ENCODE measurements at regions not wholly inside any gene's neighbourhood (a gene's known extent, or its start where the extent isn't known, plus 50 kb on each side); places are given as distances from the start of the nearest gene placed in this dataset.

GRCh38 chr13:59584761-59585670 is 578.7 kb downstream of the DIAPH3 start:
- CTCF ChIA-PET = interaction anchor here (1.6 kb wide), 1 partner anchor 11 kb away, joined by 4 read pairs; no protein-coding TSS in a partner anchor
- DNase-seq (no peak), ATAC-seq (ENCODE audit: poor library complexity) (no peak)
- Histone ChIP-seq H3K9me3 (ENCODE audit: control insufficient read depth in 1 of 2, insufficient read depth in 1 of 2, low read length in 2 of 2) (no peaks in the 10 kb centered on the region), H3K4me3 (ENCODE audit: low read length) (no peak overlapping the region), H3K36me3 (ENCODE audit: insufficient read depth, low read length) (no peaks in the 10 kb centered on the region), H3K27me3 (ENCODE audit: control insufficient read depth in 1 of 2, insufficient read depth in 2 of 2, low read length in 2 of 2) (no peaks in the 10 kb centered on the region), H3K27ac (ENCODE audit: low read depth in 1 of 2, low read length in 2 of 2) (no peak overlapping the region), H3K4me1 (ENCODE audit: insufficient read depth, low read length) (no peaks in the 10 kb centered on the region)
- Mint-ChIP-seq H3K4me1 (ENCODE audit: low read depth) (no peaks in the 10 kb centered on the region), H3K9me3 (no peaks in the 10 kb centered on the region), H3K4me3 (no peak overlapping the region), H3K27ac (no peak overlapping the region), H3K27me3 (peaks cover 6% of the 10 kb centered on the region), H3K36me3 (ENCODE audit: low read depth) (no peaks in the 10 kb centered on the region)
- POLR2A ChIA-PET = no interaction called here
- no peak for TF ChIP-seq CTCF (IDR thresholded peaks at IDR 0.05)
- intact Hi-C loops (cut with DNase I, micrococcal nuclease) = no loop called here

DNA sequence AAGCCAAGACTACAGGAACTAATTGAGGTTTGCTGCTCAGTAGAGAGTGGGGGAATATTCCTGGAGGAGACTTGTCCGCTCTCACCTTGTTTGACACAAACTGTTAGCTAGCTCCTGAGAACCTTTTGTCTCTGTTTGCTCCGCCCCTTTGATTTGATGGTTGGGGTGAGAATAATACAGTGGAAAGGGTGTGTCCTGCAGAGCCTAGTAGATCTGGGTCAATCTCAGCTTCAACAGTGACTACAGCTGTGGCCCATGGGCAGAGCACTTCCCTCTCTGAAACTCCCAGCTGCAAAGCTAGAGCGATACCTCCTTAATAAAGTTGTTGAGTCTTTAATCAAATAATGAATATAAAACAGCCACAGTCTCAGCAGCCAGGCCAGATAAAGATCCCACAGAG is 576.7 kb downstream of the DIAPH3 start:
- TF ChIP-seq CTCF (IDR thresholded peaks at IDR 0.05) = no peak
- no peaks in the 10 kb centered on the region for H3K27me3 ChIP-seq (ENCODE audit: control insufficient read depth in 1 of 2, insufficient read depth in 2 of 2, low read length in 2 of 2)
- Mint-ChIP-seq H3K27ac (no peak overlapping the region), H3K27me3 (peaks cover 6% of the 10 kb centered on the region), H3K9me3 (no peaks in the 10 kb centered on the region), H3K4me3 (no peak overlapping the region), H3K4me1 (ENCODE audit: low read depth) (no peaks in the 10 kb centered on the region), H3K36me3 (ENCODE audit: low read depth) (no peaks in the 10 kb centered on the region)
- intact Hi-C loops (cut with DNase I, micrococcal nuclease) = no loop called here
- ATAC-seq (ENCODE audit: poor library complexity) (no peak), DNase-seq (no peak)
- no peak overlapping the region for H3K27ac ChIP-seq (ENCODE audit: low read depth in 1 of 2, low read length in 2 of 2)
- no peak overlapping the region for H3K4me3 ChIP-seq (ENCODE audit: low read length)
- no peaks in the 10 kb centered on the region for H3K36me3 ChIP-seq (ENCODE audit: insufficient read depth, low read length)
- CTCF ChIA-PET = no interaction called here
- no peaks in the 10 kb centered on the region for H3K9me3 ChIP-seq (ENCODE audit: control insufficient read depth in 1 of 2, insufficient read depth in 1 of 2, low read length in 2 of 2)
- H3K4me1 ChIP-seq (ENCODE audit: insufficient read depth, low read length) = no peaks in the 10 kb centered on the region
- POLR2A ChIA-PET = no interaction called here

- Histone ChIP-seq H3K36me3 (ENCODE audit: insufficient read depth, low read length) (no peaks in the 10 kb centered on the region), H3K4me3 (ENCODE audit: low read length) (no peak overlapping the region), H3K9me3 (ENCODE audit: control insufficient read depth in 1 of 2, insufficient read depth in 1 of 2, low read length in 2 of 2) (no peaks in the 10 kb centered on the region), H3K27ac (ENCODE audit: low read depth in 1 of 2, low read length in 2 of 2) (no peak overlapping the region), H3K4me1 (ENCODE audit: insufficient read depth, low read length) (no peaks in the 10 kb centered on the region), H3K27me3 (ENCODE audit: control insufficient read depth in 1 of 2, insufficient read depth in 2 of 2, low read length in 2 of 2) (no peaks in the 10 kb centered on the region)
- POLR2A ChIA-PET = no interaction called here
- peaks cover 12% of the 10 kb centered on the region for H3K27me3 Mint-ChIP-seq
- H3K9me3 Mint-ChIP-seq = no peaks in the 10 kb centered on the region
- H3K27ac Mint-ChIP-seq = no peak overlapping the region
- H3K36me3 Mint-ChIP-seq (ENCODE audit: low read depth) = no peaks in the 10 kb centered on the region
- no peak for TF ChIP-seq CTCF (IDR thresholded peaks at IDR 0.05)
- intact Hi-C loops (cut with DNase I, micrococcal nuclease) = no loop called here
- DNase-seq (no peak), ATAC-seq (ENCODE audit: poor library complexity) (no peak)
- no peaks in the 10 kb centered on the region for H3K4me1 Mint-ChIP-seq (ENCODE audit: low read depth)
- CTCF ChIA-PET = no interaction called here
- H3K4me3 Mint-ChIP-seq = no peak overlapping the region
Observed at GRCh38 chr13:59587971-59588716, 575.6 kb downstream of the DIAPH3 start.

Measured in CD4-positive, alpha-beta T cell (primary cell).